HEK293 (cell line): ENCODE measurements at regions not wholly inside any gene's neighbourhood (a gene's known extent, or its start where the extent isn't known, plus 50 kb on each side); places are given as distances from the start of the nearest gene placed in this dataset.

ENCODE experiments used
- CTCF ChIA-PET: fragments of 350-600 bp; formaldehyde crosslinking; extraction: SDS; loops from one replicate; lab custom pipeline; 2021; ENCODE audit warnings: antibody characterized with exemption; lab: Yijun Ruan, JAX
- POLR2A ChIA-PET: fragments of 300-600 bp; formaldehyde crosslinking; extraction: SDS; loops from one replicate; lab custom pipeline; 2020; ENCODE audit warnings: antibody characterized with exemption, inconsistent platforms; lab: Yijun Ruan, JAX
- H3K27ac ChIP-seq: fragments of 200-500 bp; sonication (Bioruptor generic); 2 replicates; pipeline ENCODE4 v1.5.1; 2014; ENCODE audit warnings: low read depth, low read length, control low read depth, inconsistent platforms; ENCODE audit errors: extremely low read depth
- H3K36me3 ChIP-seq, 2 experiments: fragments of 200-500 bp in 1 of 2; sonication (Bioruptor generic) in 1 of 2; 1 replicate in 1 of 2; 2 replicates in 1 of 2; pipeline ENCODE4 v1.5.1; 2014 to 2017; ENCODE audit warnings: inconsistent platforms in 2 of 2, low read length in 2 of 2; ENCODE audit not compliant: control insufficient read depth in 2 of 2, insufficient read depth in 1 of 2
- H3K4me1 ChIP-seq: fragments of 200-500 bp; sonication (Bioruptor generic); 2 replicates; pipeline ENCODE4 v1.5.1; 2014; ENCODE audit warnings: mild to moderate bottlenecking, low read length, inconsistent platforms; ENCODE audit not compliant: control insufficient read depth, insufficient read depth
- H3K4me3 ChIP-seq: 2 replicates; pipeline ENCODE4 v1.5.1; 2011; ENCODE audit warnings: low read depth, mild to moderate bottlenecking, control low read depth, low read length, moderate library complexity
- H3K9me3 ChIP-seq: fragments of 200-500 bp; sonication (Bioruptor generic); 2 replicates; pipeline ENCODE4 v1.5.1; 2014; ENCODE audit warnings: low read depth, low read length, inconsistent platforms; ENCODE audit not compliant: control insufficient read depth, insufficient read depth
- GLI4 ChIP-seq: fragments of 450-650 bp; formaldehyde crosslinking; IDR thresholded peaks from 2 replicates; pipeline ENCODE4 v1.5.1; 2016; ENCODE audit warnings: missing biosample characterization, missing genetic modification characterization
- HOXA7 ChIP-seq: sonication (generic); formaldehyde crosslinking; IDR thresholded peaks from 2 replicates; pipeline ENCODE4 v1.8.1; 2022; ENCODE audit warnings: missing genetic modification reagents, borderline replicate concordance
- IKZF3 ChIP-seq: fragments of 450-650 bp; IDR thresholded peaks from 2 replicates; pipeline ENCODE4 v1.5.0; 2018; ENCODE audit warnings: missing biosample characterization, mild to moderate bottlenecking, missing genetic modification characterization, moderate library complexity
- TCF7L2 ChIP-seq: IDR thresholded peaks from 2 replicates; pipeline ENCODE4 v1.6.1; 2011; ENCODE audit warnings: low read depth, mild to moderate bottlenecking, inconsistent platforms, low read length, moderate library complexity, borderline replicate concordance
- ZBTB8A ChIP-seq: fragments of 450-650 bp; formaldehyde crosslinking; IDR thresholded peaks from 2 replicates; pipeline ENCODE4 v1.5.1; 2016; ENCODE audit warnings: missing biosample characterization, missing genetic modification characterization
- ZNF10 ChIP-seq: fragments of 450-650 bp; formaldehyde crosslinking; IDR thresholded peaks from 2 replicates; pipeline ENCODE4 v1.5.1; 2017; ENCODE audit warnings: missing biosample characterization, missing genetic modification characterization
- ZNF132 ChIP-seq: fragments of 450-650 bp; formaldehyde crosslinking; IDR thresholded peaks from 2 replicates; pipeline ENCODE4 v1.5.1; 2017; ENCODE audit warnings: missing biosample characterization, missing genetic modification characterization, borderline replicate concordance
- ZNF169 ChIP-seq: fragments of 450-650 bp; formaldehyde crosslinking; IDR thresholded peaks from 2 replicates; pipeline ENCODE4 v1.5.1; 2016; ENCODE audit warnings: missing biosample characterization, missing genetic modification characterization
- ZNF174 ChIP-seq: fragments of 450-650 bp; formaldehyde crosslinking; IDR thresholded peaks from 2 replicates; pipeline ENCODE4 v1.5.0; 2017; ENCODE audit warnings: missing biosample characterization, mild to moderate bottlenecking, missing genetic modification characterization
- ZNF239 ChIP-seq: fragments of 450-650 bp; formaldehyde crosslinking; IDR thresholded peaks from 2 replicates; pipeline ENCODE4 v1.5.1; 2016; ENCODE audit warnings: missing biosample characterization, missing genetic modification characterization
- ZNF248 ChIP-seq: fragments of 450-650 bp; formaldehyde crosslinking; IDR thresholded peaks from 2 replicates; pipeline ENCODE4 v1.5.1; 2017; ENCODE audit warnings: missing biosample characterization, missing genetic modification characterization
- ZNF266 ChIP-seq: fragments of 450-650 bp; formaldehyde crosslinking; IDR thresholded peaks from 2 replicates; pipeline ENCODE4 v1.5.1; 2016; ENCODE audit warnings: missing biosample characterization, missing genetic modification characterization, low read depth
- ZNF292 ChIP-seq: fragments of 450-650 bp; formaldehyde crosslinking; IDR thresholded peaks from 2 replicates; pipeline ENCODE4 v1.5.1; 2016; ENCODE audit warnings: low read depth, missing biosample characterization, missing genetic modification characterization, borderline replicate concordance
- ZNF335 ChIP-seq: fragments of 450-650 bp; formaldehyde crosslinking; conservative IDR thresholded peaks from 2 replicates; pipeline ENCODE4 v1.5.1; 2016; ENCODE audit warnings: missing biosample characterization, missing genetic modification characterization
- ZNF510 ChIP-seq: fragments of 450-650 bp; formaldehyde crosslinking; IDR thresholded peaks from 2 replicates; pipeline ENCODE4 v1.5.1; 2018; ENCODE audit warnings: mild to moderate bottlenecking, missing genetic modification characterization, missing biosample characterization; ENCODE audit not compliant: insufficient replicate concordance
- ZNF514 ChIP-seq: fragments of 450-650 bp; formaldehyde crosslinking; IDR thresholded peaks from 2 replicates; pipeline ENCODE4 v1.5.1; 2016; ENCODE audit warnings: missing biosample characterization, missing genetic modification characterization
- ZNF548 ChIP-seq: fragments of 450-650 bp; formaldehyde crosslinking; IDR thresholded peaks from 2 replicates; pipeline ENCODE4 v1.5.1; 2016; ENCODE audit warnings: missing biosample characterization, missing genetic modification characterization
- ZNF558 ChIP-seq: fragments of 450-650 bp; formaldehyde crosslinking; IDR thresholded peaks from 2 replicates; pipeline ENCODE4 v1.5.1; 2016; ENCODE audit warnings: missing biosample characterization, missing genetic modification characterization
- TF ChIP-seq, protein P1 (sequence below): fragments of 450-650 bp; formaldehyde crosslinking; IDR thresholded peaks from 2 replicates; pipeline ENCODE4 v1.5.1; 2017; ENCODE audit warnings: missing biosample characterization, missing genetic modification characterization
- TF ChIP-seq, protein P2 (sequence below): fragments of 450-650 bp; formaldehyde crosslinking; IDR thresholded peaks from 2 replicates; pipeline ENCODE4 v1.5.1; 2016; ENCODE audit warnings: missing biosample characterization, missing genetic modification characterization, borderline replicate concordance
- TF ChIP-seq, protein P3 (sequence below): fragments of 450-650 bp; formaldehyde crosslinking; IDR thresholded peaks from 2 replicates; pipeline ENCODE4 v1.5.1; 2016; ENCODE audit warnings: missing biosample characterization, missing genetic modification characterization, low read depth
- TF ChIP-seq, protein P4 (sequence below): fragments of 450-650 bp; formaldehyde crosslinking; IDR thresholded peaks from 2 replicates; pipeline ENCODE4; 2016; ENCODE audit warnings: missing biosample characterization, missing genetic modification characterization
- TF ChIP-seq, protein P5 (sequence below): fragments of 450-650 bp; formaldehyde crosslinking; IDR thresholded peaks from 2 replicates; pipeline ENCODE4 v1.5.1; 2017; ENCODE audit warnings: missing biosample characterization, missing genetic modification characterization

DNA sequence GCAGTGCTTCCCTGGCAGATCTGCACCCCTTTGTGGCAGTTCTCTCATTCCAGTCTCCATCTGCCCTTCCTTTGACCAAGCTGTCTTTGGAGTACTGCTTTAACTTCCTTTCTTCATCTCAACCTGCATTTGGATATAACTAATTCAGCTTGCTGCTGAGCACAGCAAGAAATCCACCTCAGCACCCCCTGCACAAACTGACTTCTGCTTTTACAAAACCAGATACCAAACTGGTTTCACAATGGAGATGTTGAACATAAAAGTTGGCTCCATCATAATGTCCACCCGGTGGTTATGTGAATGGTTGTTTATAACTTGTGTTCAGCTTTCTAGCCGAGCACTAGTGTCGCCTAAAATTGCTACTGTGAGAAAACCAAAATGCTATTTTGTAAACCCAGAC, 341.1 kb upstream of the SEMA6D start (continued):
- TF ChIP-seq, protein P1, sequence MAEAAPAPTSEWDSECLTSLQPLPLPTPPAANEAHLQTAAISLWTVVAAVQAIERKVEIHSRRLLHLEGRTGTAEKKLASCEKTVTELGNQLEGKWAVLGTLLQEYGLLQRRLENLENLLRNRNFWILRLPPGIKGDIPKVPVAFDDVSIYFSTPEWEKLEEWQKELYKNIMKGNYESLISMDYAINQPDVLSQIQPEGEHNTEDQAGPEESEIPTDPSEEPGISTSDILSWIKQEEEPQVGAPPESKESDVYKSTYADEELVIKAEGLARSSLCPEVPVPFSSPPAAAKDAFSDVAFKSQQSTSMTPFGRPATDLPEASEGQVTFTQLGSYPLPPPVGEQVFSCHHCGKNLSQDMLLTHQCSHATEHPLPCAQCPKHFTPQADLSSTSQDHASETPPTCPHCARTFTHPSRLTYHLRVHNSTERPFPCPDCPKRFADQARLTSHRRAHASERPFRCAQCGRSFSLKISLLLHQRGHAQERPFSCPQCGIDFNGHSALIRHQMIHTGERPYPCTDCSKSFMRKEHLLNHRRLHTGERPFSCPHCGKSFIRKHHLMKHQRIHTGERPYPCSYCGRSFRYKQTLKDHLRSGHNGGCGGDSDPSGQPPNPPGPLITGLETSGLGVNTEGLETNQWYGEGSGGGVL = no peak

DNA sequence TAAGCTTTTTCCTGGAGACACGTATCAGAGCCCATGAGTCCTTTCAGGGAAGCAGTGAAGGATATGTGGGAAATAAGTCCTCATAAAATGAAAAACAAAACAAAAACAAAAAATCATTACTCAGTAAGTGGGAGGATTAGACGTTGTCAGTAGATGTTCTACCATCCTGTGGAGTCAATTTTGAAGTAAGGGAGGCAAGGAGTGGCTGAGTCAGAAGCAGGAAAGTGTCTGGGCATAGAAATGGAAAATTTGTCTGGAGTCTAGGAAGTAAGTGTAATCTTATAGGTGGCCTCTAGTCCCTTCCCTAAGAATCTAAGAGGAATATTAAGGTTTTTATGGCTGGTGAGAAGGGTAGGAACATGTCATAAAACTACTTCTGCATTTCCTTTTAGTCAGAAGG, 339.8 kb upstream of the SEMA6D start:
- POLR2A ChIA-PET = no interaction called here
- CTCF ChIA-PET = no interaction called here
- no peak overlapping the region for H3K27ac ChIP-seq

DNA sequence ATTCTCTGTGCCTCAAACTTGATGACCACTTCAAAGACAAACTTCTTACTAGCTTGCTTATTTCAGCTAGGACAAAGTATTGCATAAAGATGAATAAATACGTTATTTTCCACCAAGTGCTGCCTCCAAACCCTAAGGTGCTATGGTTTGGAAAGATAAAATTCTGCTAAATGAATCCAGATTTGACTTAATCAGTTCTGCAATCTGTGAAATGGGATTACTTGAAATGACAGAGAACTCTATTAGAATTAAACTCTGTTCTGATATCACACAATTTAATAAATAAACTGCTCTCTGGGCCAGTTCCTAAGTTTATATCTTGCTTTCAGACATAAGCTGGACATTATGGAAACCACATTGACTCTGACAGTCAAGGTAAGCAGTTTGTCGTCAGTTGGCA, 338.8 kb upstream of the SEMA6D start:
- no peak overlapping the region for H3K4me3 ChIP-seq
- H3K36me3 ChIP-seq = no peaks in the 10 kb centered on the region
- H3K4me1 ChIP-seq = no peaks in the 10 kb centered on the region
- H3K9me3 ChIP-seq = no peaks in the 10 kb centered on the region
- ChIA-PET POLR2A (no interaction called here), CTCF (no interaction called here)
- no peak overlapping the region for H3K27ac ChIP-seq
- TF ChIP-seq ZNF248 (tag by site-specific recombination) = no peak
- no peak for TF ChIP-seq ZNF558 (tag by site-specific recombination)
- TF ChIP-seq ZNF335 (tag by site-specific recombination) = no peak
- TF ChIP-seq, protein P2, sequence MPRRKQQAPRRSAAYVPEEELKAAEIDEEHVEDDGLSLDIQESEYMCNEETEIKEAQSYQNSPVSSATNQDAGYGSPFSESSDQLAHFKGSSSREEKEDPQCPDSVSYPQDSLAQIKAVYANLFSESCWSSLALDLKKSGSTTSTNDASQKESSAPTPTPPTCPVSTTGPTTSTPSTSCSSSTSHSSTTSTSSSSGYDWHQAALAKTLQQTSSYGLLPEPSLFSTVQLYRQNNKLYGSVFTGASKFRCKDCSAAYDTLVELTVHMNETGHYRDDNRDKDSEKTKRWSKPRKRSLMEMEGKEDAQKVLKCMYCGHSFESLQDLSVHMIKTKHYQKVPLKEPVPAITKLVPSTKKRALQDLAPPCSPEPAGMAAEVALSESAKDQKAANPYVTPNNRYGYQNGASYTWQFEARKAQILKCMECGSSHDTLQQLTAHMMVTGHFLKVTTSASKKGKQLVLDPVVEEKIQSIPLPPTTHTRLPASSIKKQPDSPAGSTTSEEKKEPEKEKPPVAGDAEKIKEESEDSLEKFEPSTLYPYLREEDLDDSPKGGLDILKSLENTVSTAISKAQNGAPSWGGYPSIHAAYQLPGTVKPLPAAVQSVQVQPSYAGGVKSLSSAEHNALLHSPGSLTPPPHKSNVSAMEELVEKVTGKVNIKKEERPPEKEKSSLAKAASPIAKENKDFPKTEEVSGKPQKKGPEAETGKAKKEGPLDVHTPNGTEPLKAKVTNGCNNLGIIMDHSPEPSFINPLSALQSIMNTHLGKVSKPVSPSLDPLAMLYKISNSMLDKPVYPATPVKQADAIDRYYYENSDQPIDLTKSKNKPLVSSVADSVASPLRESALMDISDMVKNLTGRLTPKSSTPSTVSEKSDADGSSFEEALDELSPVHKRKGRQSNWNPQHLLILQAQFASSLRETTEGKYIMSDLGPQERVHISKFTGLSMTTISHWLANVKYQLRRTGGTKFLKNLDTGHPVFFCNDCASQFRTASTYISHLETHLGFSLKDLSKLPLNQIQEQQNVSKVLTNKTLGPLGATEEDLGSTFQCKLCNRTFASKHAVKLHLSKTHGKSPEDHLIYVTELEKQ (tag by site-specific recombination) = no peak
- no peak for TF ChIP-seq ZNF132
- TF ChIP-seq ZNF548 (tag by site-specific recombination) = no peak
- TF ChIP-seq, protein P3, sequence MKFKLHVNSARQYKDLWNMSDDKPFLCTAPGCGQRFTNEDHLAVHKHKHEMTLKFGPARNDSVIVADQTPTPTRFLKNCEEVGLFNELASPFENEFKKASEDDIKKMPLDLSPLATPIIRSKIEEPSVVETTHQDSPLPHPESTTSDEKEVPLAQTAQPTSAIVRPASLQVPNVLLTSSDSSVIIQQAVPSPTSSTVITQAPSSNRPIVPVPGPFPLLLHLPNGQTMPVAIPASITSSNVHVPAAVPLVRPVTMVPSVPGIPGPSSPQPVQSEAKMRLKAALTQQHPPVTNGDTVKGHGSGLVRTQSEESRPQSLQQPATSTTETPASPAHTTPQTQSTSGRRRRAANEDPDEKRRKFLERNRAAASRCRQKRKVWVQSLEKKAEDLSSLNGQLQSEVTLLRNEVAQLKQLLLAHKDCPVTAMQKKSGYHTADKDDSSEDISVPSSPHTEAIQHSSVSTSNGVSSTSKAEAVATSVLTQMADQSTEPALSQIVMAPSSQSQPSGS = no peak
- TF ChIP-seq ZNF10 = no peak
- TF ChIP-seq IKZF3 (tag by site-specific recombination) = no peak
- no peak for TF ChIP-seq ZNF514
- TF ChIP-seq ZNF510 (tag by site-specific recombination) = no peak

More for the DNA sequence above, 339.8 kb upstream of the SEMA6D start:
- TF ChIP-seq HOXA7 (CRISPR knock-in tag) (no peak), ZBTB8A (no peak), ZNF266 (tag by site-specific recombination) (no peak), ZNF174 (tag by site-specific recombination) (no peak), ZNF548 (tag by site-specific recombination) (no peak), ZNF239 (tag by site-specific recombination) (no peak), GLI4 (tag by site-specific recombination) (no peak), ZNF169 (tag by site-specific recombination) (no peak), ZNF292 (tag by site-specific recombination) (no peak), TCF7L2 (no peak)
- TF ChIP-seq, protein P4, sequence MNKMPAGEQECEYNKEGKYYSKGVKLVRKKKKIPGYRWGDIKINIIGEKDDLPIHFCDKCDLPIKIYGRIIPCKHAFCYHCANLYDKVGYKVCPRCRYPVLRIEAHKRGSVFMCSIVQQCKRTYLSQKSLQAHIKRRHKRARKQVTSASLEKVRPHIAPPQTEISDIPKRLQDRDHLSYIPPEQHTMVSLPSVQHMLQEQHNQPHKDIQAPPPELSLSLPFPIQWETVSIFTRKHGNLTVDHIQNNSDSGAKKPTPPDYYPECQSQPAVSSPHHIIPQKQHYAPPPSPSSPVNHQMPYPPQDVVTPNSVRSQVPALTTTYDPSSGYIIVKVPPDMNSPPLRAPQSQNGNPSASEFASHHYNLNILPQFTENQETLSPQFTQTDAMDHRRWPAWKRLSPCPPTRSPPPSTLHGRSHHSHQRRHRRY (tag by site-specific recombination) = no peak
- TF ChIP-seq, protein P1 = no peak
- TF ChIP-seq, protein P5, sequence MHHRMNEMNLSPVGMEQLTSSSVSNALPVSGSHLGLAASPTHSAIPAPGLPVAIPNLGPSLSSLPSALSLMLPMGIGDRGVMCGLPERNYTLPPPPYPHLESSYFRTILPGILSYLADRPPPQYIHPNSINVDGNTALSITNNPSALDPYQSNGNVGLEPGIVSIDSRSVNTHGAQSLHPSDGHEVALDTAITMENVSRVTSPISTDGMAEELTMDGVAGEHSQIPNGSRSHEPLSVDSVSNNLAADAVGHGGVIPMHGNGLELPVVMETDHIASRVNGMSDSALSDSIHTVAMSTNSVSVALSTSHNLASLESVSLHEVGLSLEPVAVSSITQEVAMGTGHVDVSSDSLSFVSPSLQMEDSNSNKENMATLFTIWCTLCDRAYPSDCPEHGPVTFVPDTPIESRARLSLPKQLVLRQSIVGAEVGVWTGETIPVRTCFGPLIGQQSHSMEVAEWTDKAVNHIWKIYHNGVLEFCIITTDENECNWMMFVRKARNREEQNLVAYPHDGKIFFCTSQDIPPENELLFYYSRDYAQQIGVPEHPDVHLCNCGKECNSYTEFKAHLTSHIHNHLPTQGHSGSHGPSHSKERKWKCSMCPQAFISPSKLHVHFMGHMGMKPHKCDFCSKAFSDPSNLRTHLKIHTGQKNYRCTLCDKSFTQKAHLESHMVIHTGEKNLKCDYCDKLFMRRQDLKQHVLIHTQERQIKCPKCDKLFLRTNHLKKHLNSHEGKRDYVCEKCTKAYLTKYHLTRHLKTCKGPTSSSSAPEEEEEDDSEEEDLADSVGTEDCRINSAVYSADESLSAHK (tag by site-specific recombination) = no peak
- Histone ChIP-seq H3K4me1 (no peaks in the 10 kb centered on the region), H3K4me3 (no peak overlapping the region), H3K9me3 (no peaks in the 10 kb centered on the region), H3K36me3 (no peaks in the 10 kb centered on the region)
